ENCODE measurements at regions not wholly inside any gene's neighbourhood (a gene's known extent, or its start where the extent isn't known, plus 50 kb on each side); places are given as distances from the start of the nearest gene placed in this dataset.

DNA sequence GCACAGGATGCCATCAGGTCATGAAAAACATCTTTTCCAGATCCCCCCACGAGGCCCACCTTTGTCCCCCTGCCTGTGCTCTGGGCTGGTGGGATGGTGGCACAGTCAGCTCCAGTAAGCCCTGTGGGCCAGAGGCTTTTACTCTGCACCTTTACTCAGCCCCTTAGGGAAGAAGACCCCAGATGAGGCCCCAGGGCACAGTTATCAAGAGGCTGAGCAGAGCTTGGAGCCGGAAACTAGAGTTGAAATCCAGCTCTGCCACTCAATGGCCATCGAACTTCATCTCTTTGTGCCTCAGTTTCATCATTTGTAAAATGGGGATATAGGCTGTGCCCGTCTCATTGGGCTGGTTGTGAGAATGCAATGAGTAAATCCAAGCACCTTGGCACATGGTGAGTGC lies 81.7 kb upstream of the TOX2 start:
- DNase-seq (ENCODE audit: low spot score) (peak; percentile 62), ATAC-seq (ENCODE audit: low read depth) (no peak)
- Histone ChIP-seq H3K4me3 (ENCODE audit: severe bottlenecking) (no peak overlapping the region), H3K36me3 (ENCODE audit: low read depth) (no peaks in the 10 kb centered on the region), H3K9me3 (ENCODE audit: severe bottlenecking) (no peaks in the 10 kb centered on the region), H3K4me1 (ENCODE audit: insufficient read depth, poor library complexity, severe bottlenecking) (no peaks in the 10 kb centered on the region), H3K27me3 (ENCODE audit: insufficient read depth, poor library complexity, severe bottlenecking) (no peaks in the 10 kb centered on the region), H3K27ac (ENCODE audit: poor library complexity, severe bottlenecking) (no peak overlapping the region)
- TF ChIP-seq, protein P1, sequence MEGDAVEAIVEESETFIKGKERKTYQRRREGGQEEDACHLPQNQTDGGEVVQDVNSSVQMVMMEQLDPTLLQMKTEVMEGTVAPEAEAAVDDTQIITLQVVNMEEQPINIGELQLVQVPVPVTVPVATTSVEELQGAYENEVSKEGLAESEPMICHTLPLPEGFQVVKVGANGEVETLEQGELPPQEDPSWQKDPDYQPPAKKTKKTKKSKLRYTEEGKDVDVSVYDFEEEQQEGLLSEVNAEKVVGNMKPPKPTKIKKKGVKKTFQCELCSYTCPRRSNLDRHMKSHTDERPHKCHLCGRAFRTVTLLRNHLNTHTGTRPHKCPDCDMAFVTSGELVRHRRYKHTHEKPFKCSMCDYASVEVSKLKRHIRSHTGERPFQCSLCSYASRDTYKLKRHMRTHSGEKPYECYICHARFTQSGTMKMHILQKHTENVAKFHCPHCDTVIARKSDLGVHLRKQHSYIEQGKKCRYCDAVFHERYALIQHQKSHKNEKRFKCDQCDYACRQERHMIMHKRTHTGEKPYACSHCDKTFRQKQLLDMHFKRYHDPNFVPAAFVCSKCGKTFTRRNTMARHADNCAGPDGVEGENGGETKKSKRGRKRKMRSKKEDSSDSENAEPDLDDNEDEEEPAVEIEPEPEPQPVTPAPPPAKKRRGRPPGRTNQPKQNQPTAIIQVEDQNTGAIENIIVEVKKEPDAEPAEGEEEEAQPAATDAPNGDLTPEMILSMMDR (IDR thresholded peaks at IDR 0.05; ENCODE audit: poor library complexity, severe bottlenecking), result no peak

DNA sequence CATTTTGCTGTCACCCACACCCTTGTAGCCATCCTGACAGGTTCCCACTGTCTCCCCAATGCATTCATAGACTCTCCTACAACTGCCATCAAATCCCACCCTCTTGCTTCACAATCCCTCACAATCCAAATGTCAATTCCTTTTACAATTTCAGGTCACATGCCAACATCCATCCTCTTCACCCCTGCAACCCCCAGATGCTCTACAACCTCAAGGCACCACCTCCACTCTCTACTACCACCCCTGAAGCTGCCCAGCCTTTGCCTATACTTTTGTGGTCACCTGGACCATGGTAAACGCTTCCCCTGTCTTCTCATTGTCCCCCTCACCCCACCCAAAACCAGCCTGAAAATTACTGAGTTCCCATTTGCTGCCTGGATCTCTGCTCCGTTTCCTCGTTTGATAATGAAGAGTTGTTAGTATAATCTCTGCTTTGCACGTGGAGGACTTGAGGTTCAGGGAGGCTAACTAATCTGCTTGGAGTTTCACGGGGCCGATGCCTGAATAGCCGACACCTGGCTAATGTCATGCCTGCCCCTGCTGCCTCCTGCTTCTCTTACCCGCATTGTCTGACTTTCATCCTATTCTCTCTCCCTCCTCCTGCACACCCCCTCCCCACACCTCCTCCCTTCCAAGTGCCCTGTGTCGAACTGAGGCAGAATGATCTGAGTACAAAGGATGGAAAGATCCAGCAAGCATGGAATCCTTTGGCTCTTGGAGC lies 82.4 kb upstream of the TOX2 start:
- no peak overlapping the region for H3K27ac ChIP-seq (ENCODE audit: poor library complexity, severe bottlenecking)
- H3K9me3 ChIP-seq (ENCODE audit: severe bottlenecking), result no peaks in the 10 kb centered on the region
- H3K4me1 ChIP-seq (ENCODE audit: insufficient read depth, poor library complexity, severe bottlenecking), result no peaks in the 10 kb centered on the region
- ATAC-seq (ENCODE audit: low read depth) (no peak), DNase-seq (ENCODE audit: low spot score) (peak; percentile 63)
- H3K36me3 ChIP-seq (ENCODE audit: low read depth), result no peaks in the 10 kb centered on the region
- H3K27me3 ChIP-seq (ENCODE audit: insufficient read depth, poor library complexity, severe bottlenecking), result no peaks in the 10 kb centered on the region
- no peak overlapping the region for H3K4me3 ChIP-seq (ENCODE audit: severe bottlenecking)
- TF ChIP-seq, protein P1 (IDR thresholded peaks at IDR 0.05; ENCODE audit: poor library complexity, severe bottlenecking), result no peak

DNA sequence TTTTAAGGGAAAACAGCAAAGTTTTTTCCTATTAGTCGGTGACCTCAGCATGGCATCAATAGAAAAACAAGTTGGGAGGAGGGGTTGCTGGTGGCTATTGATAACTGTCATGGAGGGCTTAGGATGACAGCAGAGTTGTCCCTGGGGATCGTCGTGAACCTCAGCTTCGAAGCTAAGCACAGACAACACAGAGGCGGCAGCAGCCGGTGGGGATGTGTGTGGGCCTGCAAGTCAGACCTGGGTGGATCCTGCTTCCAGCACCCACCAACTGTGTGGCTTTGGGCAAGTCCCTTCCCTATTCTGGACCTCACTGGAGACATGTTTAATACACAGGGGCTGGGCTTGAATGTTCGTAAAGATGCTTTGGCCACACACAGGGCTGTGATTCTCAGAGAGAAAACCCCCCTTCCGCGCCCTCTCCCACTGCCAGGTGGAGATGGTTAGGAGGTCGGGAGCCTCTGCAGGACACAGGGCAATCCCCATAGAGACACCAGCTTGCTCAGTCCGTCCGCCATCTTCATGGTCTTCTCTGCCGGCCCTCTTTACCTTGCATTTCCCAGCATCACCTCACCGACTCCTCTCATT lies 83.1 kb upstream of the TOX2 start:
- ATAC-seq (ENCODE audit: low read depth) (no peak), DNase-seq (ENCODE audit: low spot score) (peak; percentile 73)
- H3K36me3 ChIP-seq (ENCODE audit: low read depth), result no peaks in the 10 kb centered on the region
- no peaks in the 10 kb centered on the region for H3K9me3 ChIP-seq (ENCODE audit: severe bottlenecking)
- TF ChIP-seq, protein P1 (IDR thresholded peaks at IDR 0.05; ENCODE audit: poor library complexity, severe bottlenecking), result no peak
- H3K4me1 ChIP-seq (ENCODE audit: insufficient read depth, poor library complexity, severe bottlenecking), result no peaks in the 10 kb centered on the region
- H3K27me3 ChIP-seq (ENCODE audit: insufficient read depth, poor library complexity, severe bottlenecking), result no peaks in the 10 kb centered on the region
- no peak overlapping the region for H3K27ac ChIP-seq (ENCODE audit: poor library complexity, severe bottlenecking)
- H3K4me3 ChIP-seq (ENCODE audit: severe bottlenecking), result no peak overlapping the region

DNA sequence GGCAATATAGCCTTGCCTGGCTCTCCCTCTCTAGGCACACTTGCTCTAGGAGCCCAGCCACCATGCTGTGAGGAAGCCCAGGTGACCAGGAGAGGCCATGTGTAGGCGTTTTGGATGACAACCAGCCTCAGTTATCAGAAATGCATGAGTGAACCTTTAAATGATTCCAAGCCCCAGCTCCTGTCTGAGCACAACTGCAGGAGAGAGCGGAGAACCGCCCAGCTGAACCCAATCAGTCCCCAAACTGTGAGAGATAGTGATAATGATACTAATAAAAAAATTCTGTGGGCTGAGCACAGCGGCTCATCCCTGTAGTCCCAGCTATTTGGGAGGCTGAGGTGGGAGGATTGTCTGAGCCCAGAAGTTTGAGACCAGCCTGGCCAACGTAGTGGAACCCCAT lies 83.8 kb upstream of the TOX2 start:
- TF ChIP-seq, protein P1 (IDR thresholded peaks at IDR 0.05; ENCODE audit: poor library complexity, severe bottlenecking), result no peak
- H3K4me1 ChIP-seq (ENCODE audit: insufficient read depth, poor library complexity, severe bottlenecking), result no peaks in the 10 kb centered on the region
- no peak overlapping the region for H3K27ac ChIP-seq (ENCODE audit: poor library complexity, severe bottlenecking)
- no peaks in the 10 kb centered on the region for H3K27me3 ChIP-seq (ENCODE audit: insufficient read depth, poor library complexity, severe bottlenecking)
- no peaks in the 10 kb centered on the region for H3K36me3 ChIP-seq (ENCODE audit: low read depth)
- no peak overlapping the region for H3K4me3 ChIP-seq (ENCODE audit: severe bottlenecking)
- peak; percentile 49 for DNase-seq (ENCODE audit: low spot score)
- no peak for ATAC-seq (ENCODE audit: low read depth)
- no peaks in the 10 kb centered on the region for H3K9me3 ChIP-seq (ENCODE audit: severe bottlenecking)
